ENCODE measurements at regions not wholly inside any gene's neighbourhood (a gene's known extent, or its start where the extent isn't known, plus 50 kb on each side); places are given as distances from the start of the nearest gene placed in this dataset.
A peak's percentile ranks its signal among the peaks of the same experiment; 100 is the strongest.

GRCh38 chr5:68080282-68081050, 135.1 kb upstream of the PIK3R1 start:
- Histone ChIP-seq H3K79me2 (ENCODE audit: low read depth) (no peaks in the 10 kb centered on the region), H3K9ac (no peak overlapping the region), H4K20me1 (ENCODE audit: low read depth) (no peaks in the 10 kb centered on the region), H3K4me1 (peaks cover 6% of the 10 kb centered on the region), H3K27ac (no peak overlapping the region), H2AFZ (replicated peaks) (no peak overlapping the region), H3K4me2 (no peak overlapping the region), H3K9me3 (ENCODE audit: low read depth) (no peaks in the 10 kb centered on the region), H3K27me3 (no peaks in the 10 kb centered on the region), H3K4me3 (no peak overlapping the region), H3F3A (ENCODE audit: low read depth) (no peaks in the 10 kb centered on the region), H3K36me3 (no peaks in the 10 kb centered on the region)
- DNase-seq (ENCODE audit: low spot score) = no peak
- no peak overlapping the region for H3K4me3 Mint-ChIP-seq
- H3K27me3 Mint-ChIP-seq (ENCODE audit: insufficient read depth, low read depth) = peaks cover 4% of the 10 kb centered on the region
- peaks cover 6% of the 10 kb centered on the region for H3K4me1 Mint-ChIP-seq
- H3K27ac Mint-ChIP-seq = no peak overlapping the region
- no peak for TF ChIP-seq EZH2 (IDR thresholded peaks at IDR 0.05)
- no peaks in the 10 kb centered on the region for H3K36me3 Mint-ChIP-seq
- peaks cover 3% of the 10 kb centered on the region for H3K9me3 Mint-ChIP-seq

DNA sequence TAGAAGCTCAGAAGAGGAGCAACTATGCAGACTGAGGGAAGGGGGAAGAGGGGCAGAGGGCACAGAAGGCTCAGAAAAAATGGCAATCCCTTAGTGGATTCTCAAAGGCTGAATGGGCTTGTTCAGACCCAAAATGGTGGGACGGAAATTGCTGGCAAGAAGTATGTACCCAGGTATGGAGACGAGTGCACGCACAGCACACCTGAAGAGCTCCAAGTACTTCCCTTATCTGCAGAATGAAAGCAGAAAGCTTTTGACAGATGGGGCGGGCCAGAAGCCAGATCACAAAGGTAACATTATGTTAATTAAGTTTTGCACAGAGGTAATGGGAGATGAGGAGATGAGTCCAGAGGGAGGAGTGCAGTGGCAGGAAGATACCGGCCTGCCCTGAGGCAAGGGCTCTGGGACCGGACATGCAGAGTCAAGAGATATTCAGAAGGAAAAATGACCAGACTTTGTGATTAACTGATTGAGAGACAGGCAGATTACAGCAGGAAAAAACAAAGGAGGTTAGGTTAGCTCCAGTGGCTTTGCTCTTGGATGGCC, 138.1 kb upstream of the PIK3R1 start:
- Histone ChIP-seq H3K4me1 (peaks cover 6% of the 10 kb centered on the region), H4K20me1 (ENCODE audit: low read depth) (no peaks in the 10 kb centered on the region), H3F3A (ENCODE audit: low read depth) (no peaks in the 10 kb centered on the region), H3K79me2 (ENCODE audit: low read depth) (no peaks in the 10 kb centered on the region), H3K9me3 (ENCODE audit: low read depth) (no peaks in the 10 kb centered on the region), H3K36me3 (no peaks in the 10 kb centered on the region), H3K27ac (no peak overlapping the region), H3K4me2 (no peak overlapping the region), H3K4me3 (no peak overlapping the region), H3K27me3 (no peaks in the 10 kb centered on the region), H3K9ac (no peak overlapping the region), H2AFZ (replicated peaks) (peak overlapping the region; percentile 48)
- Mint-ChIP-seq H3K36me3 (no peaks in the 10 kb centered on the region), H3K4me3 (no peak overlapping the region), H3K27ac (no peak overlapping the region), H3K4me1 (peaks cover 6% of the 10 kb centered on the region), H3K27me3 (ENCODE audit: insufficient read depth, low read depth) (peaks cover 6% of the 10 kb centered on the region), H3K9me3 (peaks cover 3% of the 10 kb centered on the region)
- TF ChIP-seq EZH2 (IDR thresholded peaks at IDR 0.05) (no peak), EZH2phosphoT487 (IDR thresholded peaks at IDR 0.05) (no peak)
- TF ChIP-seq, protein P1, sequence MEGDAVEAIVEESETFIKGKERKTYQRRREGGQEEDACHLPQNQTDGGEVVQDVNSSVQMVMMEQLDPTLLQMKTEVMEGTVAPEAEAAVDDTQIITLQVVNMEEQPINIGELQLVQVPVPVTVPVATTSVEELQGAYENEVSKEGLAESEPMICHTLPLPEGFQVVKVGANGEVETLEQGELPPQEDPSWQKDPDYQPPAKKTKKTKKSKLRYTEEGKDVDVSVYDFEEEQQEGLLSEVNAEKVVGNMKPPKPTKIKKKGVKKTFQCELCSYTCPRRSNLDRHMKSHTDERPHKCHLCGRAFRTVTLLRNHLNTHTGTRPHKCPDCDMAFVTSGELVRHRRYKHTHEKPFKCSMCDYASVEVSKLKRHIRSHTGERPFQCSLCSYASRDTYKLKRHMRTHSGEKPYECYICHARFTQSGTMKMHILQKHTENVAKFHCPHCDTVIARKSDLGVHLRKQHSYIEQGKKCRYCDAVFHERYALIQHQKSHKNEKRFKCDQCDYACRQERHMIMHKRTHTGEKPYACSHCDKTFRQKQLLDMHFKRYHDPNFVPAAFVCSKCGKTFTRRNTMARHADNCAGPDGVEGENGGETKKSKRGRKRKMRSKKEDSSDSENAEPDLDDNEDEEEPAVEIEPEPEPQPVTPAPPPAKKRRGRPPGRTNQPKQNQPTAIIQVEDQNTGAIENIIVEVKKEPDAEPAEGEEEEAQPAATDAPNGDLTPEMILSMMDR (IDR thresholded peaks at IDR 0.05) = no peak
- DNase-seq (ENCODE audit: low spot score) = no peak

GRCh38 chr5:68074633-68075032, 140.9 kb upstream of the PIK3R1 start:
- Histone ChIP-seq H3K4me1 (peaks cover 6% of the 10 kb centered on the region), H3K9me3 (ENCODE audit: low read depth) (no peaks in the 10 kb centered on the region), H3K27me3 (no peaks in the 10 kb centered on the region), H2AFZ (replicated peaks) (no peak overlapping the region), H3F3A (ENCODE audit: low read depth) (no peaks in the 10 kb centered on the region), H3K36me3 (no peaks in the 10 kb centered on the region), H3K4me2 (no peak overlapping the region), H3K27ac (no peak overlapping the region), H3K9ac (no peak overlapping the region), H3K4me3 (no peak overlapping the region), H4K20me1 (ENCODE audit: low read depth) (no peaks in the 10 kb centered on the region), H3K79me2 (ENCODE audit: low read depth) (no peaks in the 10 kb centered on the region)
- Mint-ChIP-seq H3K27me3 (ENCODE audit: insufficient read depth, low read depth) (peaks cover 4% of the 10 kb centered on the region), H3K36me3 (no peaks in the 10 kb centered on the region), H3K27ac (no peak overlapping the region), H3K9me3 (peaks cover 4% of the 10 kb centered on the region), H3K4me3 (no peak overlapping the region), H3K4me1 (peaks cover 4% of the 10 kb centered on the region)
- TF ChIP-seq EZH2phosphoT487 (IDR thresholded peaks at IDR 0.05) (no peak), EZH2 (IDR thresholded peaks at IDR 0.05) (no peak)
- TF ChIP-seq, protein P1 (IDR thresholded peaks at IDR 0.05) = no peak
- no peak for DNase-seq (ENCODE audit: low spot score)

- no peak overlapping the region for H2AFZ ChIP-seq (replicated peaks)
- no peak for DNase-seq (ENCODE audit: low spot score)
- H3K9me3 ChIP-seq (ENCODE audit: low read depth) = no peaks in the 10 kb centered on the region
- H3K4me2 ChIP-seq = no peak overlapping the region
- no peak overlapping the region for H3K27ac ChIP-seq
- H3K36me3 Mint-ChIP-seq = no peaks in the 10 kb centered on the region
- no peak for TF ChIP-seq EZH2 (IDR thresholded peaks at IDR 0.05)
- no peak for TF ChIP-seq EZH2phosphoT487 (IDR thresholded peaks at IDR 0.05)
- TF ChIP-seq, protein P1 (IDR thresholded peaks at IDR 0.05) = no peak
- peaks cover 3% of the 10 kb centered on the region for H3K9me3 Mint-ChIP-seq
- no peak overlapping the region for H3K9ac ChIP-seq
- H3K4me1 ChIP-seq = peaks cover 6% of the 10 kb centered on the region
- H4K20me1 ChIP-seq (ENCODE audit: low read depth) = no peaks in the 10 kb centered on the region
- no peaks in the 10 kb centered on the region for H3K36me3 ChIP-seq
- no peaks in the 10 kb centered on the region for H3F3A ChIP-seq (ENCODE audit: low read depth)
- H3K4me1 Mint-ChIP-seq = peaks cover 3% of the 10 kb centered on the region
- no peak overlapping the region for H3K27ac Mint-ChIP-seq
- H3K27me3 ChIP-seq = no peaks in the 10 kb centered on the region
- H3K4me3 ChIP-seq = no peak overlapping the region
- no peaks in the 10 kb centered on the region for H3K79me2 ChIP-seq (ENCODE audit: low read depth)
- no peak overlapping the region for H3K4me3 Mint-ChIP-seq
- H3K27me3 Mint-ChIP-seq (ENCODE audit: insufficient read depth, low read depth) = peaks cover 4% of the 10 kb centered on the region
Observed at GRCh38 chr5:68074048-68074632, 141.4 kb upstream of the PIK3R1 start.

Data from neural progenitor cell (in vitro differentiated cells).